ENCODE measurements at regions not wholly inside any gene's neighbourhood (a gene's known extent, or its start where the extent isn't known, plus 50 kb on each side); places are given as distances from the start of the nearest gene placed in this dataset.

- TF ChIP-seq POLR2A (IDR thresholded peaks at IDR 0.05; ENCODE audit: extremely low read depth, insufficient read length) = no peak
- TF ChIP-seq, protein P1, sequence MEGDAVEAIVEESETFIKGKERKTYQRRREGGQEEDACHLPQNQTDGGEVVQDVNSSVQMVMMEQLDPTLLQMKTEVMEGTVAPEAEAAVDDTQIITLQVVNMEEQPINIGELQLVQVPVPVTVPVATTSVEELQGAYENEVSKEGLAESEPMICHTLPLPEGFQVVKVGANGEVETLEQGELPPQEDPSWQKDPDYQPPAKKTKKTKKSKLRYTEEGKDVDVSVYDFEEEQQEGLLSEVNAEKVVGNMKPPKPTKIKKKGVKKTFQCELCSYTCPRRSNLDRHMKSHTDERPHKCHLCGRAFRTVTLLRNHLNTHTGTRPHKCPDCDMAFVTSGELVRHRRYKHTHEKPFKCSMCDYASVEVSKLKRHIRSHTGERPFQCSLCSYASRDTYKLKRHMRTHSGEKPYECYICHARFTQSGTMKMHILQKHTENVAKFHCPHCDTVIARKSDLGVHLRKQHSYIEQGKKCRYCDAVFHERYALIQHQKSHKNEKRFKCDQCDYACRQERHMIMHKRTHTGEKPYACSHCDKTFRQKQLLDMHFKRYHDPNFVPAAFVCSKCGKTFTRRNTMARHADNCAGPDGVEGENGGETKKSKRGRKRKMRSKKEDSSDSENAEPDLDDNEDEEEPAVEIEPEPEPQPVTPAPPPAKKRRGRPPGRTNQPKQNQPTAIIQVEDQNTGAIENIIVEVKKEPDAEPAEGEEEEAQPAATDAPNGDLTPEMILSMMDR (IDR thresholded peaks at IDR 0.05; ENCODE audit: low read depth, low read length) = no peak
- TF ChIP-seq, protein P2, sequence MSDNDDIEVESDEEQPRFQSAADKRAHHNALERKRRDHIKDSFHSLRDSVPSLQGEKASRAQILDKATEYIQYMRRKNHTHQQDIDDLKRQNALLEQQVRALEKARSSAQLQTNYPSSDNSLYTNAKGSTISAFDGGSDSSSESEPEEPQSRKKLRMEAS (IDR thresholded peaks at IDR 0.05; ENCODE audit: low read depth, low read length) = no peak
- TF ChIP-seq MYC (IDR thresholded peaks at IDR 0.05; ENCODE audit: low read depth, low read length) = no peak
These were observed 136.5 kb upstream of the CPM start for GRCh38 chr12:69069479-69069878.
